Endodermal cell (in vitro differentiated cells): ENCODE measurements at regions not wholly inside any gene's neighbourhood (a gene's known extent, or its start where the extent isn't known, plus 50 kb on each side); places are given as distances from the start of the nearest gene placed in this dataset.

Experiments used
- DNase-seq: peaks from one replicate; pipeline ENCODE4 v3.0.0-alpha.2; 2017
- H3K27ac ChIP-seq: 2 replicates; pipeline ENCODE4 v1.5.1; 2013; ENCODE audit warnings: mild to moderate bottlenecking, low read depth, low read length, moderate library complexity
- H3K27me3 ChIP-seq: 2 replicates; pipeline ENCODE4 v1.6.1; 2013; ENCODE audit warnings: mild to moderate bottlenecking, low read length, moderate library complexity; ENCODE audit not compliant: insufficient read depth, control insufficient read depth, poor library complexity, severe bottlenecking
- H3K36me3 ChIP-seq: 2 replicates; pipeline ENCODE4 v1.7.0; 2013; ENCODE audit warnings: mild to moderate bottlenecking, low read length, moderate library complexity; ENCODE audit not compliant: control insufficient read depth, insufficient read depth
- H3K4me1 ChIP-seq: one replicate; pipeline ENCODE4 v1.7.0; 2013; ENCODE audit warnings: low read length; ENCODE audit not compliant: control insufficient read depth, insufficient read depth
- H3K4me3 ChIP-seq: 2 replicates; pipeline ENCODE4 v1.5.1; 2013; ENCODE audit warnings: mild to moderate bottlenecking, low read length, moderate library complexity
- H3K9ac ChIP-seq: 2 replicates; pipeline ENCODE4 v1.6.1; 2013; ENCODE audit warnings: mild to moderate bottlenecking, low read length, moderate library complexity; ENCODE audit not compliant: poor library complexity, severe bottlenecking; ENCODE audit errors: extremely low read depth
- H3K9me3 ChIP-seq: 2 replicates; pipeline ENCODE4 v1.6.1; 2013; ENCODE audit warnings: mild to moderate bottlenecking, low read length, moderate library complexity; ENCODE audit not compliant: control insufficient read depth
- H3K27ac Mint-ChIP-seq: 2 replicates; pipeline ENCODE4 v1.8.0; 2020; ENCODE audit warnings: mixed read lengths
- H3K27me3 Mint-ChIP-seq: 2 replicates; pipeline ENCODE4 v1.8.0; 2021; ENCODE audit warnings: mild to moderate bottlenecking, mixed read lengths; ENCODE audit not compliant: insufficient read depth
- H3K36me3 Mint-ChIP-seq: 2 replicates; pipeline ENCODE4 v1.8.0; 2020; ENCODE audit warnings: low read depth, mixed read lengths
- H3K4me1 Mint-ChIP-seq: 2 replicates; pipeline ENCODE4 v1.8.0; 2020; ENCODE audit warnings: mixed read lengths
- H3K4me3 Mint-ChIP-seq: 2 replicates; pipeline ENCODE4 v1.8.0; 2020; ENCODE audit warnings: mild to moderate bottlenecking, moderate library complexity, mixed read lengths
- H3K9me3 Mint-ChIP-seq: 2 replicates; pipeline ENCODE4 v1.8.0; 2020; ENCODE audit warnings: mild to moderate bottlenecking, mixed read lengths
- CTCF ChIP-seq: fragments of 200-600 bp; sonication (generic); conservative IDR thresholded peaks from 2 replicates; pipeline ENCODE4 v1.5.0; 2021; ENCODE audit warnings: antibody characterized with exemption, mild to moderate bottlenecking
- WGBS, 2 experiments: methylation state at CpG; one replicate each; pipeline versions ENCODE4 v1.1.5 to v1.1.7; 2013; ENCODE audit warnings: missing lambda C conversion rate in 2 of 2, mixed read lengths in 1 of 2; ENCODE audit not compliant: insufficient coverage in 1 of 2, insufficient read length in 1 of 2; 5-methylcytosine and 5-hydroxymethylcytosine counted together

- Histone ChIP-seq H3K27me3 (peaks cover 5% of the 10 kb centered on the region), H3K4me3 (no peak overlapping the region), H3K27ac (no peak overlapping the region), H3K9ac (no peak overlapping the region), H3K36me3 (peaks cover 12% of the 10 kb centered on the region), H3K4me1 (peaks cover 3% of the 10 kb centered on the region), H3K9me3 (no peaks in the 10 kb centered on the region)
- DNase-seq = no peak
- no peak for TF ChIP-seq CTCF
- peaks cover 24% of the 10 kb centered on the region for H3K27me3 Mint-ChIP-seq
- H3K36me3 Mint-ChIP-seq = no peaks in the 10 kb centered on the region
- no peak overlapping the region for H3K4me3 Mint-ChIP-seq
- H3K9me3 Mint-ChIP-seq = no peaks in the 10 kb centered on the region
- peaks cover 17% of the 10 kb centered on the region for H3K4me1 Mint-ChIP-seq
- no peak overlapping the region for H3K27ac Mint-ChIP-seq
- 90 to 91% methylated on average over 1 of the region's 2 CpGs for WGBS, 2 experiments
Measured at GRCh38 chr12:111041091-111041490, 120.7 kb upstream of the MYL2 start.

DNA sequence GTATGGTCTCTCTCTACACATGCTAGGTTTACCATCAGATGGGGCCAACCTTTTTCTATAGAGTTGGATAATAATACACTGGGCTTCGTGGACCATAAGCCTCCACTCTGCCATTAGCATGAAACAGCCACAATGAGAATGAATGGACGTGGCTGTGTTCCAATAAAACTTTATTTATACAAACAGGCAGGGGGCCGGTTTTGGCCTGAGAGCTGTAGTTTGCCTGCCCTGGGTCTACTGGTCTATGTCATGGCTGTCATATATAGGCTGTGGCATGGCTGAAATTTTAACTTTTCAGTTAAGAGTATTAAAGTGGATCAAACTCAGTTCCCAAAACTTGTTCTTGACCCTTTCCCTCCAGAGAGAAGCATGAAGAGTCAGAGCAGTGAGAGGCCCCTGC, 120.3 kb upstream of the MYL2 start:
- H3K27me3 Mint-ChIP-seq = peaks cover 27% of the 10 kb centered on the region
- Histone ChIP-seq H3K4me1 (no peaks in the 10 kb centered on the region), H3K27me3 (peaks cover 5% of the 10 kb centered on the region), H3K27ac (no peak overlapping the region), H3K36me3 (peaks cover 12% of the 10 kb centered on the region), H3K9ac (no peak overlapping the region), H3K4me3 (no peak overlapping the region), H3K9me3 (no peaks in the 10 kb centered on the region)
- H3K4me3 Mint-ChIP-seq = no peak overlapping the region
- no peaks in the 10 kb centered on the region for H3K36me3 Mint-ChIP-seq
- H3K27ac Mint-ChIP-seq = no peak overlapping the region
- no peak for DNase-seq
- H3K4me1 Mint-ChIP-seq = peaks cover 21% of the 10 kb centered on the region
- 86 to 100% methylated on average over 1 to 3 of the region's 3 CpGs for WGBS, 2 experiments
- H3K9me3 Mint-ChIP-seq = no peaks in the 10 kb centered on the region
- no peak for TF ChIP-seq CTCF

DNA sequence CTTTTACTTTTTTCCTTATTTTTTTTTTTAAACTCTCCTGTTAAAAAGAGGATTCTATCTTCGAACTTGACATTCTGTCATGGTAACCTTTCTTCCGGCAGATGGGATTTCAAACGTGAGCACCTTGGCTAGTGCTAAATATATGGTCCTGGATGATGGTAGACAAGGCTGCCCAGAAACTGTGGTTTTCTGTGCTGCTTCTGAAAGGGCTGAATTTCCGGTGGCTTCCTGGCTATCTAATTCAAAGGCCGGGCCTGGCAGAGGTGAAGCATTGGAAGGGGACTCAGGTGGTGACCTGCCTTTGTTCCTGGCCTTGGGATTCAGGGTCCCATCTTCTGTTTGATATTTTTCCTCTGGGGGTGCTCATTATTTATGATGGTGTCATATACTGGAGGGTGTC, 118.6 kb upstream of the MYL2 start:
- 82 to 91% methylated on average over 2 to 5 of the region's 5 CpGs for WGBS, 2 experiments
- H3K27ac Mint-ChIP-seq = no peak overlapping the region
- H3K27me3 ChIP-seq = peaks cover 5% of the 10 kb centered on the region
- no peak for TF ChIP-seq CTCF
- H3K4me3 Mint-ChIP-seq = no peak overlapping the region
- H3K4me1 Mint-ChIP-seq = peaks cover 22% of the 10 kb centered on the region
- H3K4me1 ChIP-seq = no peaks in the 10 kb centered on the region
- H3K9me3 Mint-ChIP-seq = no peaks in the 10 kb centered on the region
- DNase-seq = no peak
- H3K36me3 Mint-ChIP-seq = no peaks in the 10 kb centered on the region
- no peak overlapping the region for H3K9ac ChIP-seq
- no peaks in the 10 kb centered on the region for H3K36me3 ChIP-seq
- H3K27ac ChIP-seq = no peak overlapping the region
- H3K9me3 ChIP-seq = no peaks in the 10 kb centered on the region
- peaks cover 33% of the 10 kb centered on the region for H3K27me3 Mint-ChIP-seq
- no peak overlapping the region for H3K4me3 ChIP-seq
